ENCODE measurements at regions not wholly inside any gene's neighbourhood (a gene's known extent, or its start where the extent isn't known, plus 50 kb on each side); places are given as distances from the start of the nearest gene placed in this dataset.
A peak's percentile ranks its signal among the peaks of the same experiment; 100 is the strongest.

GRCh38 chr5:68804343-68804742 lies 289.5 kb upstream of the SLC30A5 start:
- WGBS, 2 donors = 91% methylated on average over 3 of the region's 3 CpGs
- Histone ChIP-seq H3K4me1 (ENCODE audit: control insufficient read depth in 5 of 5, insufficient read depth in 5 of 5, low read length in 5 of 5) (no peaks in the 10 kb centered on the region), H3K4me3 (no peak overlapping the region), H3K36me3 (ENCODE audit: control insufficient read depth in 4 of 4, insufficient read depth in 4 of 4, low read length in 4 of 4) (no peaks in the 10 kb centered on the region), H3K9ac (ENCODE audit: insufficient read depth in 1 of 2, low read length in 2 of 2) (no peak overlapping the region), H3K27ac (ENCODE audit: low read depth in 1 of 2, low read length in 1 of 2) (no peak overlapping the region), H3K27me3 (ENCODE audit: control insufficient read depth in 3 of 3, insufficient read depth in 3 of 3, low read length in 2 of 3) (no peaks in the 10 kb centered on the region), H3K9me3 (ENCODE audit: control insufficient read depth in 4 of 4, insufficient read depth in 3 of 4, low read length in 3 of 4) (peaks cover 0 to 4% (median 0%) of the 10 kb centered on the region in 4 donors)
- ATAC-seq (ENCODE audit: insufficient read depth, low FRiP score) (no peak), DNase-seq (no peak)
- TF ChIP-seq CTCF (IDR thresholded peaks at IDR 0.05; ENCODE audit: control extremely low read depth, extremely low read depth) = no peak

- no peak for ATAC-seq (ENCODE audit: insufficient read depth, low FRiP score)
Measured at GRCh38 chr5:68805444-68805843, 288.4 kb upstream of the SLC30A5 start.

GRCh38 chr5:68817632-68818031 lies 276.2 kb upstream of the SLC30A5 start:
- DNase-seq (peak in 2 of 3 donors; percentile 45 to 65), ATAC-seq (ENCODE audit: insufficient read depth, low FRiP score) (no peak)
- peaks cover 0 to 7% (median 2%) of the 10 kb centered on the region in 5 donors for H3K4me1 ChIP-seq (ENCODE audit: control insufficient read depth in 5 of 5, insufficient read depth in 5 of 5, low read length in 5 of 5)
- TF ChIP-seq CTCF (IDR thresholded peaks at IDR 0.05; ENCODE audit: control extremely low read depth, extremely low read depth) = no peak
- no peak overlapping the region for H3K9ac ChIP-seq (ENCODE audit: insufficient read depth in 1 of 2, low read length in 2 of 2)
- peaks cover 0 to 3% (median 0%) of the 10 kb centered on the region in 4 donors for H3K9me3 ChIP-seq (ENCODE audit: control insufficient read depth in 4 of 4, insufficient read depth in 3 of 4, low read length in 3 of 4)
- H3K36me3 ChIP-seq (ENCODE audit: control insufficient read depth in 4 of 4, insufficient read depth in 4 of 4, low read length in 4 of 4) = no peaks in the 10 kb centered on the region
- no peak overlapping the region for H3K27ac ChIP-seq (ENCODE audit: low read depth in 1 of 2, low read length in 1 of 2)
- no peak overlapping the region for H3K4me3 ChIP-seq
- 85 to 92% methylated on average over 2 of the region's 2 CpGs for WGBS, 2 donors
- H3K27me3 ChIP-seq (ENCODE audit: control insufficient read depth in 3 of 3, insufficient read depth in 3 of 3, low read length in 2 of 3) = no peaks in the 10 kb centered on the region

More at GRCh38 chr5:68805444-68805843, 288.4 kb upstream of the SLC30A5 start:
- H3K36me3 ChIP-seq (ENCODE audit: control insufficient read depth in 4 of 4, insufficient read depth in 4 of 4, low read length in 4 of 4) = no peaks in the 10 kb centered on the region
- no peak overlapping the region for H3K27ac ChIP-seq (ENCODE audit: low read depth in 1 of 2, low read length in 1 of 2)
- H3K4me1 ChIP-seq (ENCODE audit: control insufficient read depth in 5 of 5, insufficient read depth in 5 of 5, low read length in 5 of 5) = no peaks in the 10 kb centered on the region
- H3K27me3 ChIP-seq (ENCODE audit: control insufficient read depth in 3 of 3, insufficient read depth in 3 of 3, low read length in 2 of 3) = no peaks in the 10 kb centered on the region
- H3K4me3 ChIP-seq = no peak overlapping the region
- H3K9me3 ChIP-seq (ENCODE audit: control insufficient read depth in 4 of 4, insufficient read depth in 3 of 4, low read length in 3 of 4) = peaks cover 0 to 4% (median 0%) of the 10 kb centered on the region in 4 donors
- no peak for TF ChIP-seq CTCF (IDR thresholded peaks at IDR 0.05; ENCODE audit: control extremely low read depth, extremely low read depth)
- DNase-seq = peak in 1 of 3 donors; percentile 5
- no peak overlapping the region for H3K9ac ChIP-seq (ENCODE audit: insufficient read depth in 1 of 2, low read length in 2 of 2)

DNA sequence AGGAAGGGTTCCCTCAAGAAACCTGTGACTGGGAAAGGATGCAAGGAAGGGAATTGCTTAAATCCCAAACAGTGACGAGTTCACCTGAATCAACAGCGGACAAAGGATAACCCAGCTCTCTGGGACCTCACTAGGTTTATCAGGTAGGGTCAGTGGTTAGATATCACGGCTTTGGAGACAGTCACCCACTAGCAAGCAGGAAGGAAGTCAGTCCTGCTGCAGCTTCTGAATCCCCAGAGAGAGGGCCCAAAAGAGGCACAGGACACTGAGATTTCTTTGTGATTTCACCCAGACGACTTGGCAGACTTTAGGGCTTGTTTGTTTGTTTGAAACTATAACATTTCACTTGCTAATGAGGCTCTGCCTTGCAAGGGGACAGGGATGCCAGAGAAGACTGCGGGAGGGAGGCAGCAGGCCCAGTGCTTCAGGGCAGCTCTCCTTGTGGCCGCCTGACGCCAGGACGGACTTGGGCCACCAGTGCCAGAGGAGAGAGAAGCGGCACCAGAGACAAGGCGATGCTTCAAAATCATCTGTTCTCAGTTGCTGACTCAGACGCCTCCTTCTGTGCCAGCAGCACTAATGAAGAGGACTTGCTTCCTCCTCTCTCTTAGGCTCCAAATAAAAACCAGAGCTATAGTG lies 275.6 kb upstream of the SLC30A5 start:
- ATAC-seq (ENCODE audit: insufficient read depth, low FRiP score) (no peak), DNase-seq (peak; percentile 51 to 61 (median 55))
- Histone ChIP-seq H3K36me3 (ENCODE audit: control insufficient read depth in 4 of 4, insufficient read depth in 4 of 4, low read length in 4 of 4) (no peaks in the 10 kb centered on the region), H3K9me3 (ENCODE audit: control insufficient read depth in 4 of 4, insufficient read depth in 3 of 4, low read length in 3 of 4) (peaks cover 0 to 3% (median 0%) of the 10 kb centered on the region in 4 donors), H3K4me1 (ENCODE audit: control insufficient read depth in 5 of 5, insufficient read depth in 5 of 5, low read length in 5 of 5) (peaks cover 0 to 7% (median 2%) of the 10 kb centered on the region in 5 donors), H3K9ac (ENCODE audit: insufficient read depth in 1 of 2, low read length in 2 of 2) (no peak overlapping the region), H3K27me3 (ENCODE audit: control insufficient read depth in 3 of 3, insufficient read depth in 3 of 3, low read length in 2 of 3) (no peaks in the 10 kb centered on the region), H3K27ac (ENCODE audit: low read depth in 1 of 2, low read length in 1 of 2) (no peak overlapping the region), H3K4me3 (no peak overlapping the region)
- WGBS, 2 donors = 79 to 85% methylated on average over 11 of the region's 11 CpGs
- no peak for TF ChIP-seq CTCF (IDR thresholded peaks at IDR 0.05; ENCODE audit: control extremely low read depth, extremely low read depth)

All from lung (tissue), 11 donors.